ENCODE measurements at regions not wholly inside any gene's neighbourhood (a gene's known extent, or its start where the extent isn't known, plus 50 kb on each side); places are given as distances from the start of the nearest gene placed in this dataset.

DNA sequence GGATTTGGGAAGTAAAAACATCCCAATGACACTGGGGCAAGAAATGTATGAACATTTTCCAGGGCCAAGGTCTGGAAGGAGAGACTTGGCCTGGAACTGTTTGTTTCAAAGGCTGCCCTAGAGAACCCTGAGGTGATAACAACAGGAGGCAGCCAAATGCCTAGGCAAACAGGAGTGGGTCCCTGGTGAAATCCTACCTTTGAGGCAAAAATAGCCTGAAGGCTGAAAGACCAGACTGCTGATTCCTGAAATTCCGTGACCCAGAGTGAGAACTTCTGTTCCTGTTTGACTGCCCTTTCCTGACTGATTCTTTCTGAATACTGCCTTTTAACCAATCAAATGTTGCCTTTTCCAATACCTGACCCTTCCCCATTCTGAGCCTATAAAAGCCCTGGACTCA lies 196.4 kb downstream of the NSUN3 start:
- no peak for DNase-seq

DNA sequence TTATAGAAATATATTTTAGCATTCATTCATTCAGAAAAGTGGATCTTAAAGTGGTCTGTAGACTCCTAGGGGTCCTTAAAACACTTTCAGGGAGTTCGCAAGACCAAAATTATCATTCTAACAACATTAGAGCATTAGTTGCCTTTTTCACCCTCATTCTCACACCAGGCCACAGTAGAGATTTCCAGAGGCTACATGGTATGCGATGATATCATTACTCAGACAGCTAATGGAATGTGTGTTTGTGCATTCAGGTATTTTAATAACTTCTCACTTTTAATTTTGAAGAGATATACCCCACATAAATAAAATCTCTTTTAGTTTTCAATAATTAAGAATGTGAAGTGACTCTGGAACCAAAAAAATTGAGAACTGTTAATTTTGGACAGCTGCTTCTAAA lies 206.9 kb downstream of the NSUN3 start:
- DNase-seq: no peak

DNA sequence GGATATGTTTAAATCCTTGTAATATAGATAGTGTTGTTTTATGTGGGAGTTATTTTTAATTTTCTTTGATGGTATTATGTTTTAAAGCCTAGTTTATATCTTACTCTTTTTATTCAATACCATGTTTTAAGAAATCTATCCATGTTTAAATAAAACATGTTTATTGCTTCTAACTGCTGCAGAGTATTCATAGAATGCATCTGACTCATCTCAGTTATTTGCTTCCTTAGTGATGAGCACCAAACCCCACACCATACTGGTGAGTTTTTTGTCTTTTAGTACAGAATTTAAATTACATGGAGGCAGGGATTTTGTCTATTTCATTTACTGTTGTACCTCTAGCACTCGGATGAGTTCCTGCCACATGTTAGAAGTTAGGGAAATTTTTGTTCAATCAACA lies 209.2 kb downstream of the NSUN3 start:
- DNase-seq: no peak

DNA sequence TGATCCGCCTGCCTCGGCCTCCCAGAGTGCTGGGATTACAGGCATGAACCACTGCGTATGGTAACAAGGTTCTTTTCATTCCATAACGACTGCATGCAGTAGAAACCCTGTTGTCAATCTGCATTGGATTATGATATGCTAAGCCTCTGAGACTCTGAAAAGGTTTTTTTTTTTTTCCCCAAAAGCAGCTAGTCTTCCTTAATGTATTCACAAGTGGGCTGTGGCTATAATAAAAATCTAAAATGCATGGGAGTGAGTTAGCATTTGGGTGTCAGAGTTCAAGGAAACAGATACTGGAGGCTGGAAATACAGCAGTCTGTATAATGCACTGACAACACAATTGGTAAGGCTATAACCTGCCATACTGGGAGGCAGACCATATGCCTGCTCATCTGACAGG lies 218.1 kb downstream of the NSUN3 start:
- no peak for DNase-seq

DNA sequence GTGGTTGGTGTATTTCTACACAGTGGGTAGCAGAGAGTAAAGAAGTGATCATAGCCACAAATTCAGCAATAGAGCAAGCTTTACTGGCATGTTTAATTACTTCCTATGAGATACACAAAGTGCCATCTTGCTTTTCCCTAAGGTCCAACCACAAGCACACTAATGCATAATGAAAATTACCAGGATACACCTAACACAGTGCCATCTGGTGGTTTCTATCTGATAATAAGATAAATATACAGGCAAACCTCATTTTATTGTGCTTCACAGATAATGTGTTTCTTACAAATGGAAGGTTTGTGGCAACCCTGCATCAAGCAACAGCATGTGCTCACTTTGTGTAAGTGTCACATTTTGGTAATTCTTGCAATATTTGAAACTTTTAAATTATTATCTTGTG lies 223.0 kb downstream of the NSUN3 start:
- no peak for DNase-seq

DNA sequence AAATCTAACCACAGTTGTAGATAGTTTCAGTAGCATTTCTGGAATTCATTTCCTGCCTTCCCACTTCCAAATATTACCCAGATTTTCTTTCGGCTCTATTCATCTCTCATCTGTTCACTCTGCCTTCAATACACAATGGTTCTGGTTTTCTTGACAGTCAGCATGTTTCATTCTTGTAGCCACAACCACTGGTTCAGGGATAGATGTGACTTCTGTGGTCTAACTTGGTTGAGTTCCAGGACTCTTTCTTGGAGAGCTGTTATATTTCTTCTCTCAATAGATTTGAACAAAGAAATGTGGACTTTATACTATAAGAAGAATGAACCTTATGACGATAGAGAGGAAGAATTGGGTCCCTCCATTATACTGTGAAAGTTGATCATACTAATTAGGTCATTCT lies 228.8 kb downstream of the NSUN3 start:
- no peak for DNase-seq

DNA sequence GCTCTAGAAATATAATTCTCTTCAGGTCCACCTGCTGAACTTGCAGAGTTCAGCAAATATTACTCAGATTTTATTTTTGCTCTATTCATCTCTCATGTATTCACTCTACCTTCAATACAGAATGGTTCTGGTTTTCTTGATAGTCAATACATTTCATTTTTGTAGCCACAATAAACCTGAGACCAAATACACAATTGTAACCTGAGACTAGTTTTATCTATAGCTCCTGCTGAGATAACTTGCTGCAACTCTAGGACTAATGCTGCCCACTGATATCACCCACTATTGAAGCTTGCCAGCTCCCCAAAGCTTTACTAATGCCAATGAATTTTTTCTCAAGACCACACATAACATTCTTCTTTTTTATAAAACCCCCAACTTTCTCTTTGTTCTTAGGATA lies 229.3 kb downstream of the NSUN3 start:
- no peak for DNase-seq

DNA sequence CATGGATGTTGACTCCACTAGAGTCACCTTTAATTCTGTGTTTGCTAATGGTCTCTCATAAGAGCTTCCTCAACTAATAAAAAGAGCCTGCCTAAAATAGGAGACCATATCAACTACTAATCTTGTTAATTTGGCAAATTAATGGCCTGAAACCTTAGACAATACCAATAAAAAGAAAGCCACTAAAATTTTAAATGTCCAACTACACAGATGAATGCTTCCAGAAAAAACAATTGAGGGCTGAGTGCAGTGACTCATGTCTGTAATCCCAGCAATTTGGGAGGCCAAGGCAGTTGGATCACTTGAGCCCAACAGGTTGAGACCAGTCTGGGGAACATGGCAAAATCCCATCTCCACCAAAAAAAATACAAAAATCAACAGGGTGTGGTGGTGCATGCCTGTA lies 230.9 kb downstream of the NSUN3 start:
- no peak for DNase-seq

DNA sequence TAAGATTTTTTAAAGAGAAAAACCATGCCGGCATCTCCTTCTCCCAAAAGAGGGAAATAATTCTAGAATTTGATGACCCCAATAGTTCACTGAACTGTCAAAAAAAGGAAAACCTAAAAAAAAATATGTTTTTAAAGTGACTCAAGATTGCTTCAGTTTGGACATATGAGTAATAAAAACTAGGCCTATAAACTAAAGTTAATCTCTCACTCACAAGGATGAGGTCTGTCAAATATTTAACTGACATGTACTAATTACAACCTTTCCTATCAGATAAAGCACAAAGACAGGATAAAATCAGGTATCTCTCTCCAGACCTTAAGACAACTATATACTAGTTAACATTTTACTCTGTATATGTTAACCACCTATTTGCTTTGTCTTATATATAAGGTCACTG lies 231.9 kb downstream of the NSUN3 start:
- no peak for DNase-seq

DNA sequence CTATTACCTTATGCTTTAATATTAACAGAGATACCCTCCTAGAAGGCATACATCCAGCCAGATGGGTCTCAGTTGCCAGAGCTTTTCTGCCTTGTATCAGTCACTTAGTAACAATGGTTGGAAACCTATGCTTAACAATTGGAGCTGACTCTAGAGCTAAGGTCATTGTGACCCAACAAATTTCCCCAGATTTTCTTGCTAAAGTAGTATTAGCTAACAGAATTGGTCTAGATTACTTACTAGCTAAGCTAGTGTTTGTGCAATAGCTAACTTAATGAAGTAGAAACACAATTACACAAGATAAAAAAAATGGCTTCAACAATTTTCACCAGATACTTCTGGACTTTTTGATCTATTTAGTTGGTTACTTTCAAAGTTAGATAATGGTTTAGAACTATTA lies 236.9 kb downstream of the NSUN3 start:
- DNase-seq: no peak

DNA sequence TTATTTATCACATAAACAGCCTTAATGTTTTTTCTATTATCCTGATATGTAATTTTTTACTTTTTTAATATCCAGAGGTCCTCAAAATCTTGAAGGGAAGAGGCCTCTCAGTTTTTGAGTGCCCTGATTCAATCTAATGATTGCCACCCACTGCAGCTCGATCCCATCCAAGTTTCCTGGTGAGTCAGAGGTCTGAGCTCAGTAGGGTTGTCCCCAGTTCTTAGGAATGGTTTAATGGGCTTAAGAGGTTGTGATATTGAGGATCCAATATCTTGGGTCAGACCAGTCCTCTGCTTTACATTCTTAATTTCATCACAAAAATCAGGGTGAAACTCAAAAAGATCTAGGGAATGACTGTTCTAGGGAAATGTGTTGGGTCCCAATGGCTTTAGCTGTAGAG lies 238.5 kb downstream of the NSUN3 start:
- no peak for DNase-seq

DNA sequence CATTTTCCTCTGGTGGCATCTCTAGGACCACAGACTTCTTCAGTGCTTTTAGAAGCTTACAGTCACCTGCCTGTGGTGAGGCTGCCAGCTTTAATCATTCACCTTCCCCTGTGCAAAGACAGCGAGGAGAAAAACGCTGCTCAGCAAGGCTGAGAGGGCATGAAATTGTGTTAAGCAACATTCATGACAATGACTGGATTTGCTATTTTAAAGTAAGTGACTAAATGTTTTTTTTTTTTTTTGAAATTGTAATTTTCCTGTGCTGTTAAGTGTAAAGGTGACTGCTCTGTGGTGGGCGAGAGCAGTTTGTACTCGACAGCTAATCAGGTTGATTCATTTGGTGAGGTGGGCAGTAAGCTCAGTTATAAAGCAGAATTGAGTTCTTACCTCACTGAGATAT lies 240.4 kb downstream of the NSUN3 start:
- no peak for DNase-seq

DNA sequence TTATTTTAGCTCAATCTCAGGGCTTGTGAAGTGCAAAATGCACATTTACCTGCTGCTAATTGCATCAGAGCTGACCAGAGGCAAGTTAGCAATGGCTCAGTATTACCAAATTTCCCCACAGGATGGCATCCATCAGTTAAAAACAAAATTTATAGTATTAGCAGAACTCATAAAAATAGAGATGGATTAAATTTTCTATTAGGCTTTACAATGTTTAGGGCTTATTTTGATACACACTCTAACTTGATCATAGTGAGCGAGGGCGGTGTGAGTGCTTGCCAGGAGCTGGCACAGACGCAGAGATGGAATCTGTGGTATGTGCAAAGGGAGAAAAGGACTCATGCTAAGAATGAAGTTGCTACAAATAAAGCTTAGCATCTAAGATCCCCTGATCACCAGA lies 241.0 kb downstream of the NSUN3 start:
- no peak for DNase-seq

DNA sequence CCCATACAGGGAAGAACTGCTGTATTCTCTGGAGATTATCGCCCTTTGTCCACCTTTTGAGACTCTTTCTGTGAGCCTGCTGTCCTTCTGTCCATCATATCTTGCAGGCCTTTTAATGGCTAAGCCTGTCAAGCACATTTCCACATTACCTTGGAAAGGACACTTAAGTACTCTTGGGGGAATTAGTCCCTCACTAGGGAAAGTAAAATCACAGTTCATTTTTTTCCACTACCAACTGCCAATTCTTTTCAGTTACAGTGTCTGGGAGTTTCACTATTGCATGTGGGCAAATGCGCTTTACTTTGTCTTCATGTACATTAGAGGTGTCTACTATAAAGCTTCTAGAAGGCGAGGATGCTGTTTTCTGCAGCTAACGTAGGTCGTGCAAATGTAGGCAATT lies 242.1 kb downstream of the NSUN3 start:
- DNase-seq: no peak

DNA sequence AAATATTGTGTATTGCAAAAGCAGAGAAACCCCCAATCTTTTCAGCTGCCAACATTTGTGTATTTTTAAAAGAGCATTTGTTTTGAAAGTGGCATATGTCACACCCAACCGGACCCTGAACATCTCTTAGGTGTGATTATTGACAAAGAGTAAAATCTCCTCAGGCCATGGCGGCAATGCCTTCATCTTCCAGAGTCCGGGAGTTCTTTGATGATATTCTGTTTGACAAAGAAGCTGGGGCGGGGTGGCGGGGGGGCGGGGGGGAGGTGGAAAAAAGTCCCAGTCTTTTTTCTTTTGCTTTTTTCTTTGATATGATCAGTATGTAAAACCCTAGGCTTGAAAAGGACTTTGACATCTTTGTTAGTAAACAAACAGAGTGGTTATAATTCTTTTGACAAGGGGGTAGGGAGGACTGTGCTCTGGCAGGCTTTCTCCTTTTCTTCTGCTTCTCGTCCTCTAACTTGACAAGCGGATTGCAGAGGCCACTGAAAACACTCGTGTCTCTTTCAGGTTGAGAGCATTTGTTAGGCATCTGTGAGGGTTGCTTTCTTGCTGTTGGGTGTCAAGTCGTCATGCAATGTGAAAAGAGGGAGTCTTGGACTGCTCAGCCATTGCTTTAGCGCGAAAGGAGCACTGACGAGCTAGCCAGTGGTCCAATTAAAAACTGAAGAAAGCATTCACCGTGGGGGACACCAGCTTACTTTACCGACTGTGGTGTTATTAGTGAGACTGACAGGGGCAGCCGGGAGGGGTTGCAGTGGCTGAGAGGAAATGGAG lies 243.2 kb downstream of the NSUN3 start:
- no peak for DNase-seq

DNA sequence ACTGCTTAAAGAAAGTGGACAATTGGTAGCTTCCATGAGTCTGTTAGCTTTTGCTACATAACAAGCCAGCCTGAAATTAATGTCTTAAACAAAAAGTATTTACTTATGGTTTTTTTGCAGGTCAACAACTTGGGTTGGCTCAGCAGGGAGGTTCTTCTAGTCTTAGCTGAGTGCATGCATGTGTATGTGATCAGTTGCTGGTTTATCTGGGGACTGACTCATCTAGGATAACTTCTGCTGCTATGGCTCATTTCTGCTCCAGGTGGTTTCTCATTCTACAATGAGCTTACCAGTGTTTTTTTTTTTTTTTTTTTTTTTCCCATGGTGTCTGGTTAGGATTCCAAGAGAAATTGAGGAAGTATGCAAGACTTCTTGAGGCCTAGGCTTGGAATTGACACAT lies 244.7 kb downstream of the NSUN3 start:
- DNase-seq: no peak

DNA sequence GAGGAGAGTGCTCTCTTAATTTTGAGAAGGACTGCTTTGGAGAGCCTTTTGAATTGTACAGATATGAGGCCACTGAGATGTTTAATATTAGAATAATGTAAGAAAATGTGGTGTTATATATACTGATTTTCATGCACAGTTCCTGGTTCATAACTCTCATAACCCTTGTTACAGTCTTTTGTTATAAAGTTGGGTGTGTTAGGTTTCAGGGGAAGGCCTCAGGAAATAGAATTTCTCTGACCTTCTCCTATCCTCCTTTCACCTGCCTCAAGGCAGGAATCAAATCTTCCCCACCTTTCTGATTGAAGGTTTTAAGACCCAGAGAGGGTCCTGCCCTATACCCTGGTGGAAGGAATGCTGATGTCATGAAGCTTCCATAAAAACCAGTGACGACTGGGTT lies 245.9 kb downstream of the NSUN3 start:
- DNase-seq: no peak

DNA sequence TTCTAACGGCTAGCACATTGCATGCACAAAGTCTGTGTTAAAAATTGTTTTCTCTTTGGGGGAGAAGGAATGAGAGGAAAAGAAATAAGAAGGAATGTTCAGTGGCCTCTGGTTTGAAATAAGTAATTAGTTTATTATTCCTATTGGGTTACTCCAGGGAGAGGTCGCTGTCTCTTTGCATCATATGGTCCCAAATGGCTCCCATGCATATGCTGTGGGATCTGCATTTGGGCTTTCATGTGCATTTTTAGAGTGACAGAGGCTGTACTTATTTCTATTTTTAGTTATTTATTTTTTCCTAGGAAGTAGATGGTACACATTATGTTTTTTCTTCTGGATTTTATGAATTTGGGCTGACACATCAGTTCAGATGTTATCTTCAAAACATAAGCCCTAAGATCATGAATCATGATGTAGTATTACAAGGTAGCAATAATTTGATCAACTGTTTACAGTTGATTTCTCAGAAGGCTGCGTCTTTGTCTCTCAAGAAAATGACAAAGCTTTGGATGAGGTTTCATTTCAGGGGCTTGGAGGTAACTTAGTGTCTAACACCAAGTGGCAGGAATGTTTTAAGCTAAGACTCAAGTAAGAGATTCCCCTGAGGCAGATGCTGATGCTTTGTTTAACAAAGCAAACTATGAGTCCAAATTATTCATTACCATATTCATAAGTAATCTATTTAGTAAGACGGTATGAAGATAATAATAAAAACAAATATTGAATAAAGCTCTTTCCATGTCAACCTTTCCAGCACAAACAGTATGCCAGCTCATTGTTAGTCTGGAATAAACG lies 247.7 kb downstream of the NSUN3 start:
- DNase-seq: no peak

DNA sequence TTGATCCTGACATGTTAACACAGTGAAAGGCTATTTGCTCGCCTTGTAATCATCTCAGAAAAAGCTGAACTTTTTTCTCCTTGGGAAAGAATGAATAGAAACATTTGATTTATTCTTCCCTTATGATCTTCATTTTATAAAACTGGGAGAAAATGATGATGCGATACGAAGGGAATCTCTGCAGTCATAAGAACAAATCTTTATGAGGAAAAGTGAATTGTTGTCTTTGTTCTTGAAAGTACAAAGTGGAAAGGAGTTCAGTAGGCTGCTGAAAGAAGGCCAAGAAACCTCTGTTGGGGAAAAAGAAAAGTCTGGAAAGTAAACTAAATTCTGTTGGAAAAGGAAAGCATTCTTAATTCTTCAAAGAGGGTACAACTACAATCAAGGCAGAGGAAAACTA lies 248.8 kb downstream of the NSUN3 start:
- DNase-seq: no peak

DNA sequence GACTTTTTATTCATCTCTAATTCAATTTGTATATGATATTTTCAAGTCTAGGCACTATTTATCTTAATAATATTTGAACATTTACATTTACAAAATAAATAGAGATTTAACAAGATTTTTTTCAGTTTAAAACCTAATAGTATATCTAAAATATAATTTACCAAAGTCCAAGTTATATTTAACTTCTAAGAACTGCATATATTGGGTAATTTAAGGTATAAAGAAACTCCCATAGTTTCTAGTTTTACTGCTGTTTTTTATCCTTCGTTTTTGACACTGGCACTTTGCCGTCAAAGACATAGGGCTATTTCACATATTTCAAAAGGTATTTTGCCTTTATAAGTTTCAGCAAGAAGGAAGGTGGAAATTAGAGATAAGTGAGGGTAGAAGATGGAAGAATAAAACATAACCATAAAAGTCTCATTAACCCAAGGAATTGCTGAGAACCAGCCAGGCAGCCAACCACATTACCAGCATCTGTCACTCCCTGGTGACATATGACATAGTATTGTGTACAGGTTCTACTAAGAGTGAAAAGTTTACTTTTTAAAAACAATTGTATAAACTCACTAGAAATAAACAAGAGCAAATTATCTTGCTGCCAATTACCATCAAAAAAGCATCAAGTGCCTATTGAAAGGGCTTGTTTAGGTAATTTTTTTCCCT lies 251.5 kb downstream of the NSUN3 start:
- no peak for DNase-seq

DNA sequence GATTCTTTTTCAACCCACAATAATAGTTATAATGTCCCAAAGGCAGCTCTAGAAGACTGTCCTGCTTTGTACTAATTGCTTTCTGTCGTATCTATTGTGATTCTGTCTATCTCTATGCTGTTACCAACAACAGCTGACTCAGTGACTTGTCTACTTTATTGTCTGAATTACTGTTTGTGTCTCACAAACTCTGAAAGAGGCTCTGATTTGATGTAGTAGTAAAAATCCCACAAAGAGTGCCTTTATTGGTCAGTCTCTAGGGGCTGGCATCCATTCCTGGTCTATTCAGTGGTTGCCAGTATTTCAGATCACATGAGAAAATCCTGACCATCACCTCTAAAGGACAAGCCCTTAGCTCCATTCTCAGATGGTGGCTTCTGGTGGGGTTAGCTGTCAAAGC lies 254.2 kb downstream of the NSUN3 start:
- DNase-seq: no peak

DNA sequence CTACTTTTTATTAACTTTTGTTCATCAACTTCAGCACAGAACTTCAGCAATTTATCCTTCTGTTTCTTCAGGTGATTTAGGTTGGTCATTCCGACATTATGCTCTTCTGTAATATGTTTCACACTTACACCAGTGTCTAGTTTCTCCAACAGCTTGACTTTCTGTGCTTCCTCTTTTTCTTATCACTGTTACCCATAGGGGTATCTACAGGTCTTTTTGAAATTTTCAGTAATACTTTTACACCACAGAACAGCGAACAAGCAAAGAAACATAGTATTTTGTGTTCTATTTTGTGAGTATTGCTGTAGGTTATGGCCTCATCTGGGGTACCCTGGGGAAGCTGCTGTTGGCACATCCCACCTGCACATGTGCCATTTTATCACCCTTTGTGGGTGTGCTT lies 260.7 kb downstream of the NSUN3 start:
- DNase-seq: no peak

DNA sequence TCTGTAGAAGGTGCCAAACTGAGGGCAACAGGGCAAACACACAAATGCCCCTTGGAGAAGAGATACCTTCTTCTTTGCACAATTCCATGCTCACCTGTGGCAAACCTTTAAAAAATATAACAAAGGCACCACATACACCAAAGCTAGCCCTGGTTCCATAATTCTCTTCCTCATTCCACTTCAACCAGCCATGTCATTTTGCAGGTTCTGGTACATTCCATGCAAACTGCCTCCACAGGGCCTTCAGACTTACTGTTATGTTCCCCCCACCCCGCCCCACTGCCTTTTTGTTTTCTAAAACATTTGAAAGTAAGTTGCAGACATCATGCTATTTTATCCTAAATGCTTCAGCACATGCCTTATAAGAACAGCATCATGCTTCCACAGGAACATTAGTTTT lies 269.0 kb downstream of the NSUN3 start:
- DNase-seq: no peak

All from right kidney (tissue), 1 donor.